IPS-18c (cell line): ENCODE measurements at regions not wholly inside any gene's neighbourhood (a gene's known extent, or its start where the extent isn't known, plus 50 kb on each side); places are given as distances from the start of the nearest gene placed in this dataset.

Source experiments
- H3K4me3 ChIP-seq: 2 replicates; pipeline ENCODE4 v1.7.0; 2013; ENCODE audit warnings: low read depth, mild to moderate bottlenecking, low read length, moderate library complexity; ENCODE audit not compliant: insufficient read depth
- H3K9me3 ChIP-seq: one replicate; pipeline ENCODE4 v1.6.1; 2013; ENCODE audit warnings: mild to moderate bottlenecking, low read length, moderate library complexity; ENCODE audit not compliant: control insufficient read depth, insufficient read depth

DNA sequence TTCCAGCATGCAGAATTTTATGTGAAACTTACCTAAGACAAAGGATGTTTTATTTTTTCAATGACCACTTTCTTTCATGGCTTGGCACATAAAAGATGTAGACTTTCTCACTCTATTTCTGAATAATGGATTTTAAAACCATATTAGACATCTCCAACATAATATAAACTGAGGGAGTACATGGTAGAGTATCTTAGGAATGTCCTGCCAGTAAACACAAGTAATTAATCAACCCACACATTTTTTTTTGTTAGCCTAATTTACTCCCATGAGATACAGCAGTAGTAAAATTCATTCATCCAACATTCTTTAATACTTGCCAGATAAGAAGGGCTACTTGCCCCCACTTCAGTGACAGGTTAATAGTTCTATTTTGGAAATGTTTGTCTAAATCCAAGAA is 235.4 kb upstream of the ADAMTS5 start:
- Histone ChIP-seq H3K9me3 (no peaks in the 10 kb centered on the region), H3K4me3 (no peak overlapping the region)

GRCh38 chr21:27201197-27201596 is 234.3 kb upstream of the ADAMTS5 start:
- no peaks in the 10 kb centered on the region for H3K9me3 ChIP-seq
- H3K4me3 ChIP-seq, result no peak overlapping the region

GRCh38 chr21:27196651-27197050 is 229.8 kb upstream of the ADAMTS5 start:
- no peaks in the 10 kb centered on the region for H3K9me3 ChIP-seq
- H3K4me3 ChIP-seq, result no peak overlapping the region

- H3K9me3 ChIP-seq, result no peaks in the 10 kb centered on the region
- H3K4me3 ChIP-seq, result no peak overlapping the region
These were observed 225.5 kb upstream of the ADAMTS5 start for GRCh38 chr21:27192281-27192949.

GRCh38 chr21:27190601-27191000 is 223.7 kb upstream of the ADAMTS5 start:
- Histone ChIP-seq H3K9me3 (no peaks in the 10 kb centered on the region), H3K4me3 (no peak overlapping the region)

DNA sequence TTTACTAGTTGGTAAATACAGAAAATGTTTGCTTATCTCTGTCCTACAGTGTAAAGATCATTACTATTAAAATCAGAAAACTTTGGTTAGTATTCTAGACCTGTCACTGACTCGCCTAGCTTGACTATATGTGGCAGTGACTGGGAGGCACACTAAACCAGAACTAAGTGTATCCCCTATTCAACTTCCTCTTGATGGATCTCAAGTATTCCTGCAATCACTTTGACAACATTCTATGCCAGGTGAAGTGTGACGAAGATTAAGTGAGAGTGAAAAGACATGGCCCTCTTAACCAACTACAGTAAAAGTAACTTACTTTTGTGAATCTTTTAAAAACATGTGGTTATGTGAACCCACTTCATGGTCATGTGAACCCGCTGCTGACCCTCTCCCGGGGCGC is 223.0 kb upstream of the ADAMTS5 start:
- no peak overlapping the region for H3K4me3 ChIP-seq
- no peaks in the 10 kb centered on the region for H3K9me3 ChIP-seq

DNA sequence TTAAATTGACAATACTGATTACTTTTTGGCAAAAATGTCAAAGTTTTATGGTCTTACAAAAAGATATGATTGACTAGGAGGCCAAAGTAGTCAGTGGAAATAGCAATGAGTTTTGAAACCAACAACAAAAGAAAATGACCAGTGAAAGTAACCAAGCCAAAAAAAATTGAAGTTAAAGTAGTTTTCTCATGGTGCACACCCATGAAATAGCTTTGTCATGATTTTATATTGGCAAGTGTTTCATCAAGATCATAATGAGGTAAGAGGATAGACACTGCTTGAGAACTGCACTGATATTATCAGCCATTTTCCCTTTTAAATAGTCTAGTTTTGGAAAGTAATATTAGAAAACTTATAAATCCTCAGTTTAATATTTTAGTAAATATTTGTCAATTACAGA is 206.2 kb upstream of the ADAMTS5 start:
- Histone ChIP-seq H3K4me3 (no peak overlapping the region), H3K9me3 (no peaks in the 10 kb centered on the region)

GRCh38 chr21:27171707-27172106 is 204.8 kb upstream of the ADAMTS5 start:
- no peak overlapping the region for H3K4me3 ChIP-seq
- H3K9me3 ChIP-seq, result no peaks in the 10 kb centered on the region

DNA sequence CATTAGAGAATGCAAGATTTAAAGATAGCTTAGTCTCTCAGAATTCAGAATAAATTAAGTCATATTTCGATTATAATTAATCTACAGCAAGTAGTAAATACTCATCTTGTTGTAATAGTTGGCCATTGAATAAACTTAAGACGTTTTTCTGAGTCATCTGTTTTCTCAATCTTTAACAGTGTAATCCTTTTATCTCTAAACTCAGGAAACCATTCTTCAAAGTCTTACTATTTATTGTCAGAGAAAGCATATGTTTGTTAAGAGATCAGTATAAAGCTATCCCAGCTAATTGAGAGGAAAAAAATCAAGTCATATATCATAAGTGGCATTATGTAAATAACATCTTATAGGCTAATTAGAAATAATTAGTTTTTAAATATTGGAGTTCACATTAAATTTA is 201.2 kb upstream of the ADAMTS5 start:
- H3K4me3 ChIP-seq, result no peak overlapping the region
- no peaks in the 10 kb centered on the region for H3K9me3 ChIP-seq

DNA sequence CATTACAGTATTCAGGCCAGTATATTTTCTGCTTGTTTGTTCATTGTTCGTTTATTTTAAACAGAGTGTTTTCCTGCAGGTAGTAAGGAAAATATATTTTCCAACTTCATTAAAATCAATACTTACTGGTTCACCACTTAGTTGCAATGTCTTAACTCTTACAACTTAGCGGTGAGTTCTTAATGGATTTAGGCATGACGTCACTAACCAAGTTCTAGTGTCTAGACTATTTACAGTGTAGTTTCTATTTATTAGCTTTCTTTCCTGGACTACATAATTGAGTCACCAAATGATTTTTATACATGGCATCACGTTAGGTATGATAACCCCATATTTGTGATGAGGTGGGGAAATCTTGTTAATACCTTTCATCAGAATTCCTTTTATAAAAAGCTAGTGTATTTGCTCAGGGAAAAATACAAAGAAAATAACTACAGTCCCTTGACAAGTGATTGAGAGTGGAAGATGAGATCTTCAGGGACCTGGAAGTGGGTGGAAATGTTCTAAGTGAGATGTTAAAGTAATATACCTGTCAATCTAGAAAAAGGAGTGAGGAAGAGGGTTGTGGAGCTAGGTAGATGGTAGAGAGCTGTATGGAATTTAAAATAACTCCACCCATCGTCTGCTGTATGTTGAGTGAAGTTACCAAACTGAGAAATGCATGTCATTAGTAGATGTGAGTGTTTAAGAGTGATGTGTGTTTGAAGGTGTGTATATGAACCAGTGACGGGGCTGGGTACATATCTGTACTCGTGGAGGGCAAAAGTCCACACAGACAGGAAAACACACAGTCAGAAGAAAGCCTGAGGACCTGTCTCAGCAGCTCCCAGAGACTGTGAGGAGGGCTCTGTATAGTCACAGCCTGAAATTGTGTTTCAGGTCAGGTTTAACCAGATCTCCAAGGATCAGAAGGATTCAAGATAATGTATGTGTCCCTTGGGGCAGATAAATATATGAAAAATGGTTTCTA is 197.6 kb upstream of the ADAMTS5 start:
- Histone ChIP-seq H3K9me3 (no peaks in the 10 kb centered on the region), H3K4me3 (no peak overlapping the region)

- H3K4me3 ChIP-seq, result no peak overlapping the region
These were observed 192.1 kb upstream of the ADAMTS5 start for GRCh38 chr21:27158967-27159366.

GRCh38 chr21:27157097-27157496 is 190.2 kb upstream of the ADAMTS5 start:
- no peak overlapping the region for H3K4me3 ChIP-seq
- H3K9me3 ChIP-seq, result no peaks in the 10 kb centered on the region

More at GRCh38 chr21:27158967-27159366, 192.1 kb upstream of the ADAMTS5 start:
- H3K9me3 ChIP-seq, result no peaks in the 10 kb centered on the region

DNA sequence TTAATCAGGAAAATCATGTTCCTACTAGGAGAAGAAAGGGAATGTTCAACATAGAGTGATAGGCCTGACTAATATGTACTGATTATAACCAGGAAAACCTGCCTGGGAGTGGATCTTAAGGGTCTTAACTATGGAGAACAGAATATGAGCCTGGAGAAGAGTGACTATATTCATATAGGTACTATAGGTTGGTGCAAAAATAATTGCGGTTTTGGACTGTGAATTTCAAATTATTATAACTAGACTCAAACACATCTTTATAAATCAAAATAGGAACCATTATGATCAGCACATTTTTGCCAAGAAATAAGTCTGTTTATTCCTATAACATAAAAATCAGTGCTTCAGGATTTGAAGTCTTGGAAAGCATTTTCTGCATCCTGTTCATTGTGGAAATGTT is 189.8 kb upstream of the ADAMTS5 start:
- no peaks in the 10 kb centered on the region for H3K9me3 ChIP-seq
- no peak overlapping the region for H3K4me3 ChIP-seq

DNA sequence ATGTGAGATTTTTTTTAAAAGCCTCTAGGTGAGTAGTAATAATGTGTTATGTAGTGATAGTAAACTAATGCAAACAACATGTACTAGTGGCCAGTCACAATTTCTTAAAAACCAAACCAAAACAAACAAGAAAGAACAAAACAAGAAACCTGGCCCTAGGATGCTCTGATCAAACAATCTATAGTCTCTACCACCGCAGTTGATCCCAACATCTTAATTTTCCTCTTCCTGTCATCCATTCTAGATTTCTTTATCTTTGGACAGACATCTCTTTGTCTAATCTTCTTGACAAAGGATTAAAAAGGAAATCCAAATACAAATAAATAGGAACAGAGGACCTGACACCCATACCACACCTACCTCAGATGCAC is 188.2 kb upstream of the ADAMTS5 start:
- H3K9me3 ChIP-seq, result no peaks in the 10 kb centered on the region
- no peak overlapping the region for H3K4me3 ChIP-seq

DNA sequence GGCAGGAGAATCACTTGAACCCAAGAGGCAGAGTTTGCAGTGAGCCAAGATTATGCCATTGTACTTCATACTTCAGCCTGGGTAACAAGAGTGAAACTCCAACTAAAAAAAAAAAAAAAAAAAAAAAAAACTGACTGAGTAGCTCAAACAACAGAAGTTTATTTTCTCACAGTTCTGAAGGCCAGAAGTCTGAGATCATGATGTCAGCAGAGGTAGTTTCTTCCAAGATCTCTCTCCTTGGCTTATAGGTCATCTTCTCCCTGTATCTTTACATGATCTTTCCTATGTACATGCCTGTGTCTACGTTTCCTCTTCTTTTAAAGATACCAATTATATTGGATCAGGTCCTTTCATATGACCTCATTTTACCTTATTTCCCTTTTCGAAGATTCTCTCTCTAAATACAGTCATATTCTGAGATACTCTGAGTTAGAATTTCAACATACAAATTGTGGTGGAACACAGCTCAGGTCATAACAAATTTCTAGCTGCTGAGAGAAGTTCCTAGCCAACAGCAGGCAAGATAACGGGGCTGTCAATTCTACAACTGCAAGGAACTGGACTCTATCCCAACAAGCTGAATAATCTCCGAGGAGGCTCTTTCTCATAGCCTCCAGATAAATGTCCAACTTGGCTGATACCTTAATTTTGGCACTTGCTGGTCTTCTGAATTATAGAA is 187.7 kb upstream of the ADAMTS5 start:
- Histone ChIP-seq H3K9me3 (no peaks in the 10 kb centered on the region), H3K4me3 (no peak overlapping the region)

GRCh38 chr21:27152996-27153395 is 186.1 kb upstream of the ADAMTS5 start:
- no peak overlapping the region for H3K4me3 ChIP-seq
- no peaks in the 10 kb centered on the region for H3K9me3 ChIP-seq

- no peaks in the 10 kb centered on the region for H3K9me3 ChIP-seq
- H3K4me3 ChIP-seq, result no peak overlapping the region
These were observed 182.1 kb upstream of the ADAMTS5 start for GRCh38 chr21:27149034-27149433.

DNA sequence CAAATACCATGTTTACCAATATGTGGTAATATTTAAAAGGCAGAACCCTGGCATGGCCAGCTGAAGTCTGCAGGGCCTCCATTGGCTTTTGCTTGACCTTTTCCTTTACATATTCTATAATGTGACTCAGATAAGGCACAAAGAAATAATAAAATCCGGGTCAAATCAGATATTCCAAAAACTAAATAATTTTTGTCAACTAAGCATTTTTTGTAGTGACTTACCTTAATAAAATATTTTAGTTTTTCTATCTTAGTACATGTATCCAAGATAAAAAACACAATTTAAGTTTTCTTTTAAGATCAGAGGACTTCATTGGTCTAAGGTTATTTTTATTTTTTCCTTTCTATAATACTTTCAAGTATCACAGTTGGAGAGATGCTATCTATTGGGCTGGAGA is 179.4 kb upstream of the ADAMTS5 start:
- H3K4me3 ChIP-seq, result no peak overlapping the region
- no peaks in the 10 kb centered on the region for H3K9me3 ChIP-seq
